ENCODE measurements at regions not wholly inside any gene's neighbourhood (a gene's known extent, or its start where the extent isn't known, plus 50 kb on each side); places are given as distances from the start of the nearest gene placed in this dataset.

DNA sequence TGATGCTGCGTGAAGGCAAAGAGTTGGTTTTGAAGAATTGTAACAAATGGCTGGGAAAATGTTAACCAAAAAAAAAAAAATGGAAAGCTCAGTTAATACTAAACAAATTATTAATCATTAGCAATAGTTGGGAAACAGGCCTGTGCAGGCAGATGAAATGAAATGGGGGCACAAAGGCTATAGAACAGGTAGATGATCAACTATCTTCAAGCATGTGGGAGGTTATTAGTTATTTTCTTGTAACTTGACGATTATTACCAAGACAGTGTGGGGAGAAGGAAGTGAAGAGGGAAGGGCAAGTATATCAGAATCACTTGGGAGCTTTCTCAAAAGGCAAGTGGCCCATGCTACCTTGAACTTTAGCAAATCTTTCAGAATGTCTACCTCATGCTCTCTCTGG is 351.9 kb downstream of the BCOR start:
- H3K4me1 ChIP-seq (ENCODE audit: insufficient read depth, low read length) = no peaks in the 10 kb centered on the region
- no peaks in the 10 kb centered on the region for H3K36me3 Mint-ChIP-seq
- H3K27ac Mint-ChIP-seq = no peak overlapping the region
- H3K4me3 ChIP-seq (ENCODE audit: low read length in 2 of 2) = no peak overlapping the region
- H3K9me3 ChIP-seq (ENCODE audit: control insufficient read depth in 1 of 2, low read length in 2 of 2) = no peaks in the 10 kb centered on the region
- H3K36me3 ChIP-seq (ENCODE audit: insufficient read depth, low read length) = no peaks in the 10 kb centered on the region
- DNase-seq = no peak
- H3K4me3 Mint-ChIP-seq = no peak overlapping the region
- no peaks in the 10 kb centered on the region for H3K27me3 Mint-ChIP-seq
- H3K27me3 ChIP-seq (ENCODE audit: insufficient read depth, low read length) = no peaks in the 10 kb centered on the region
- peaks cover 0 to 2% (median 0%) of the 10 kb centered on the region in 4 donors for H3K4me1 Mint-ChIP-seq
- no peak overlapping the region for H3K27ac ChIP-seq (ENCODE audit: low read depth, low read length)
- no peaks in the 10 kb centered on the region for H3K9me3 Mint-ChIP-seq
- ChIA-PET POLR2A (ENCODE audit: partially characterized antibody) (no interaction called here), CTCF (ENCODE audit: partially characterized antibody) (no interaction called here)
- intact Hi-C loops (cut with micrococcal nuclease) = loop anchor here (10.0 kb wide), 1 partner anchor 49 kb away; no protein-coding TSS in a partner anchor

DNA sequence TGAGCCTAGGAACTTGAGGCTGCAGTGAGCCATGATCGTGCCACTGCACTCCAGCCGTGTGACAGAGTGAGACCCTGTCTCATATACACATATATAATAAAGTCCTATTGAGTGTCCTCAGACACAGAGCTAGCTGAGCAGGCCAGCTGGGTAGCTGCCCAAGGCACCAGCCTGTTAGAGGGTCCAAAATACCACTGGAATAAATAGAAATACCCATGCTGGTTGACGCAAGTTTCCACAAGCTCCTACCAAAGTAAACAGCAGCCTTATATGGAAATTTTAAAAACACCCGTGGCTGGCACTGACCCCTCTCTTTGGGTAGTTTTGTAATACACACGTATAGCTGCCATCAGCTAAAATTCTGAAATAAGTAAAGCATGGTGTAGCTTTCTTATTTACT is 348.6 kb downstream of the BCOR start:
- Mint-ChIP-seq H3K9me3 (no peaks in the 10 kb centered on the region), H3K4me1 (peaks cover 0 to 2% (median 0%) of the 10 kb centered on the region in 4 donors), H3K27me3 (no peaks in the 10 kb centered on the region), H3K36me3 (no peaks in the 10 kb centered on the region), H3K27ac (no peak overlapping the region), H3K4me3 (no peak overlapping the region)
- no peaks in the 10 kb centered on the region for H3K9me3 ChIP-seq (ENCODE audit: control insufficient read depth in 1 of 2, low read length in 2 of 2)
- ChIA-PET CTCF (ENCODE audit: partially characterized antibody) (interaction anchor here (3.7 kb wide), 1 partner anchor 18 kb away, joined by 11 read pairs; no protein-coding TSS in a partner anchor), POLR2A (ENCODE audit: partially characterized antibody) (no interaction called here)
- H3K27me3 ChIP-seq (ENCODE audit: insufficient read depth, low read length) = no peaks in the 10 kb centered on the region
- H3K27ac ChIP-seq (ENCODE audit: low read depth, low read length) = no peak overlapping the region
- no peaks in the 10 kb centered on the region for H3K4me1 ChIP-seq (ENCODE audit: insufficient read depth, low read length)
- intact Hi-C loops (cut with micrococcal nuclease) = loop anchor here (10.0 kb wide), 1 partner anchor 46 kb away; no protein-coding TSS in a partner anchor
- DNase-seq = no peak
- no peak overlapping the region for H3K4me3 ChIP-seq (ENCODE audit: low read length in 2 of 2)
- H3K36me3 ChIP-seq (ENCODE audit: insufficient read depth, low read length) = no peaks in the 10 kb centered on the region

DNA sequence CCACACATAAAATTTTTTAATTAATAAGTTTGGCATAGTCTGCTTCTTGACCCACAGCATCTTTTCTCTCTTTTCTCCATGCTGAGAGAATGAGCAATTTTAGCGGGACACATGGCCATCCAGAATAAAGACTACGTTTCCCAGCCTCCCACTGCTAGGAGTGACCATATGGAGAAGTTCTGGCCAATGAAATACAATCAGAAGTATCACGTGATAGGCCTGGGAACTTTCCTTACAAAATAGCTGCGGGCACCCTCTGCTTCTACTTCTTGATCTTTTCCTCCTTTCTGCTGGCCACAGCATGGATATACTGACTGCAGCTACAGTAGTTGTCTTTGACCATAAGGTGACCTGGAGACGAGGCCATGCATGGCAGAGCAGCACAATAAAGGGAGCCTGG is 348.0 kb downstream of the BCOR start:
- intact Hi-C loops (cut with micrococcal nuclease) = loop anchor here (10.0 kb wide), 1 partner anchor 45 kb away; no protein-coding TSS in a partner anchor
- DNase-seq = no peak
- Histone ChIP-seq H3K27ac (ENCODE audit: low read depth, low read length) (no peak overlapping the region), H3K27me3 (ENCODE audit: insufficient read depth, low read length) (no peaks in the 10 kb centered on the region), H3K9me3 (ENCODE audit: control insufficient read depth in 1 of 2, low read length in 2 of 2) (no peaks in the 10 kb centered on the region), H3K4me3 (ENCODE audit: low read length in 2 of 2) (no peak overlapping the region), H3K4me1 (ENCODE audit: insufficient read depth, low read length) (no peaks in the 10 kb centered on the region), H3K36me3 (ENCODE audit: insufficient read depth, low read length) (no peaks in the 10 kb centered on the region)
- H3K27ac Mint-ChIP-seq = no peak overlapping the region
- CTCF ChIA-PET (ENCODE audit: partially characterized antibody) = interaction anchor here (3.7 kb wide), 1 partner anchor 19 kb away, joined by 11 read pairs; no protein-coding TSS in a partner anchor
- POLR2A ChIA-PET (ENCODE audit: partially characterized antibody) = no interaction called here
- H3K4me3 Mint-ChIP-seq = no peak overlapping the region
- H3K27me3 Mint-ChIP-seq = no peaks in the 10 kb centered on the region
- no peaks in the 10 kb centered on the region for H3K9me3 Mint-ChIP-seq
- H3K4me1 Mint-ChIP-seq = peaks cover 0 to 2% (median 0%) of the 10 kb centered on the region in 4 donors
- no peaks in the 10 kb centered on the region for H3K36me3 Mint-ChIP-seq

DNA sequence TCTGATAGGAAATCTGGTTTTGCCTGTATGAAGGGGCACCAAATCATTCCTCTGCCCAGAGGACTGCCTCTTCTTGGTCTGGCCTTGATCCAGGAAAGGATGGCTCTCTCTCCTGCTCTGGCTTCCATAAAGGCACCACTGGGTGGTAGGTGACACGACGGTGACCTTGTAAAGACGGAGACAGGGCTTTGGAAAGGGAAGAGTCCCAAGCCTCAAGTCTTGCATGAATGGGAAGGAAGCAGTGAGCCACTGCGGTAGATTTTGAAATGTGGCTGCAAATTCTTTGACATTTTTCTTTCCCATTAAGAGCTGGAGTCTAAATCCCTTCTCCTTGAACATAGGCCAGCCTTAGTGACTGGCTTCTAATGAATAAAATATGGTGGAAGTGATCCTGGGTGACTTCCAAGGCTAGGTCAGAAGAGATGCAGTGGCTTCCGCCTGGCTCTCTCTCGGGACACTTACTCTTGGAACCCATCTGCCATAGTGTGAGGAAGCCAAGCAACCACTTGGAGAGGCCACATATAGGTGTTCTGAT is 347.4 kb downstream of the BCOR start:
- no peaks in the 10 kb centered on the region for H3K36me3 ChIP-seq (ENCODE audit: insufficient read depth, low read length)
- CTCF ChIA-PET (ENCODE audit: partially characterized antibody) = no interaction called here
- no peaks in the 10 kb centered on the region for H3K9me3 ChIP-seq (ENCODE audit: control insufficient read depth in 1 of 2, low read length in 2 of 2)
- Mint-ChIP-seq H3K9me3 (no peaks in the 10 kb centered on the region), H3K27ac (no peak overlapping the region), H3K36me3 (no peaks in the 10 kb centered on the region), H3K4me3 (no peak overlapping the region), H3K4me1 (peaks cover 0 to 2% (median 0%) of the 10 kb centered on the region in 4 donors), H3K27me3 (no peaks in the 10 kb centered on the region)
- DNase-seq = no peak
- no peak overlapping the region for H3K4me3 ChIP-seq (ENCODE audit: low read length in 2 of 2)
- POLR2A ChIA-PET (ENCODE audit: partially characterized antibody) = no interaction called here
- intact Hi-C loops (cut with micrococcal nuclease) = no loop called here
- H3K4me1 ChIP-seq (ENCODE audit: insufficient read depth, low read length) = no peaks in the 10 kb centered on the region
- H3K27me3 ChIP-seq (ENCODE audit: insufficient read depth, low read length) = no peaks in the 10 kb centered on the region
- H3K27ac ChIP-seq (ENCODE audit: low read depth, low read length) = no peak overlapping the region

DNA sequence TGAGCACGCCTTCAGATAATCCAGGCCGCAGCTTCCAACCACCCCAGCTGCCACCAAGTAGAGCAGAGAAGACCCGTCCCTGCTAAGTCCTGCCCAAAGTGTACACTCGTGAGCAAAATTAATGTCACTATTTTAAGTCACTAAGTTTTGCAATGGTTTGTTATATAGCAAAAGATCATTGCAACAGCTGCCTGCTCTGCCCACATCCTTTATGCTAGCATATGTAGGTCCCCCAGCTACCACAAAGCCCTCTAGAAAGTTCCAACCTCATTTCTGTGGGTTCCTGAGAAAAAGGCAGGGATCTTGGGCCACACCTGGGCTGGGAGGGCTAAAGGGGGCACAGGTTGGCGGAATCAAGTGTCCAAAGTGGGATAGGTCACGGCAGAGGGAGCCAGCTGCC is 346.9 kb downstream of the BCOR start:
- Histone ChIP-seq H3K27ac (ENCODE audit: low read depth, low read length) (no peak overlapping the region), H3K4me3 (ENCODE audit: low read length in 2 of 2) (no peak overlapping the region), H3K9me3 (ENCODE audit: control insufficient read depth in 1 of 2, low read length in 2 of 2) (no peaks in the 10 kb centered on the region), H3K36me3 (ENCODE audit: insufficient read depth, low read length) (no peaks in the 10 kb centered on the region), H3K27me3 (ENCODE audit: insufficient read depth, low read length) (no peaks in the 10 kb centered on the region), H3K4me1 (ENCODE audit: insufficient read depth, low read length) (no peaks in the 10 kb centered on the region)
- H3K9me3 Mint-ChIP-seq = no peaks in the 10 kb centered on the region
- H3K36me3 Mint-ChIP-seq = no peaks in the 10 kb centered on the region
- no peaks in the 10 kb centered on the region for H3K27me3 Mint-ChIP-seq
- no peak overlapping the region for H3K4me3 Mint-ChIP-seq
- intact Hi-C loops (cut with micrococcal nuclease) = no loop called here
- CTCF ChIA-PET (ENCODE audit: partially characterized antibody) = no interaction called here
- peaks cover 0 to 2% (median 0%) of the 10 kb centered on the region in 4 donors for H3K4me1 Mint-ChIP-seq
- POLR2A ChIA-PET (ENCODE audit: partially characterized antibody) = no interaction called here
- no peak for DNase-seq
- peak overlapping the region in 1 of 7 donors; percentile 57 for H3K27ac Mint-ChIP-seq

DNA sequence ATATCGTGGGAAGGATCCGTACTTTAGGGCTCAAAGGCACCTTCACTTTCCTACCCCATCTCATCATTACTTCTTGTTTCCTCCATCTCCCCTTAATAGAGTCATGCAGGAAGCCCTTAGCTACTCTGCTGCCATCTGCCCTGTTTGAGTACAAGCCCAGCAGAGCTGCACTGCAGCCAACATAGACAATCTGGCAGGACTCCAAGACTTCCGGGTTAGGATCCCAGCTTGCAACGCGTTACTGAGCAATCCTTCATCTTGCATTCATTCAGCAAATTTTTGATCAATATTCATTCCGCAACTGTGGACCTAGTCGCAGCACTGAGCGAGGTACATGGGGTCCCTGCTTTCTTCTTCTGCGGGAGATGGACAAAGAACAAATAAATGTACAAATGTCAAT is 344.9 kb downstream of the BCOR start:
- H3K36me3 Mint-ChIP-seq = no peaks in the 10 kb centered on the region
- Histone ChIP-seq H3K36me3 (ENCODE audit: insufficient read depth, low read length) (no peaks in the 10 kb centered on the region), H3K9me3 (ENCODE audit: control insufficient read depth in 1 of 2, low read length in 2 of 2) (no peaks in the 10 kb centered on the region), H3K27me3 (ENCODE audit: insufficient read depth, low read length) (no peaks in the 10 kb centered on the region), H3K4me3 (ENCODE audit: low read length in 2 of 2) (no peak overlapping the region), H3K4me1 (ENCODE audit: insufficient read depth, low read length) (no peaks in the 10 kb centered on the region), H3K27ac (ENCODE audit: low read depth, low read length) (no peak overlapping the region)
- ChIA-PET POLR2A (ENCODE audit: partially characterized antibody) (interaction anchor here (1.0 kb wide), 1 partner anchor 13 kb away, joined by 3 read pairs; no protein-coding TSS in a partner anchor), CTCF (ENCODE audit: partially characterized antibody) (no interaction called here)
- intact Hi-C loops (cut with micrococcal nuclease) = no loop called here
- DNase-seq = no peak
- no peaks in the 10 kb centered on the region for H3K27me3 Mint-ChIP-seq
- H3K27ac Mint-ChIP-seq = no peak overlapping the region
- H3K4me3 Mint-ChIP-seq = no peak overlapping the region
- peaks cover 0 to 2% (median 0%) of the 10 kb centered on the region in 4 donors for H3K4me1 Mint-ChIP-seq
- no peaks in the 10 kb centered on the region for H3K9me3 Mint-ChIP-seq

DNA sequence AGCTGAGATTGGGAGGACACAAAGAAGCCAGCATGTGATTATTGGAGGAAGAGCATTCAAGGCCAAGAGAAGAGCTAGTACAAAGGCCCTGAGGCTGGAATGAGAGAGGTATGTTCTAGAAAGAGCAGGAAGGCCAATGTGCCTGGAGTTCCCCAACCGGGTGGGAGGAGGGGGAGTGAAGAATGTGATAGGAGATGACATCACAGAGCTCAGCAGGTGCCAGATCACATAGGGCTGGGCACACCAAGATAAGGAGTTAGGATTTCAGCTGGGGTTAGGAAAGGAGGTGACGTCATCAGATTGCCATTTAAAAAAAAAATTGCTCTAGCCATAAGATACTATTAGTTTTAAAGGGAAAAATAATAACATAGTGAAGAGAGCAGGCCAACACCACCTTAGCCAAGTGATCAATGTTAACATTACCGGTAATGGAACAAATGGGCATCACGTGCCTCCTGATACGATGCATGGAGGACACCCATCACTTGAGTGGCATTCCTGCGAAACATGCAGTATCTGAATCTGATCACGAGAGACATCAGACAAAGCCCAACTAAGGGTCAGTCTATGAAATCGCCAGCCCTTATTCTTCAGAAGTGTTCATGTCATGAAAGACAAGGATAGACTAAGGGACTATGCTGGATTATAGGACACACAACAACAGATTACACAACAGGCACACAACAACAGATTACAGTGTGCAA is 344.3 kb downstream of the BCOR start:
- H3K4me3 ChIP-seq (ENCODE audit: low read length in 2 of 2) = no peak overlapping the region
- H3K27me3 ChIP-seq (ENCODE audit: insufficient read depth, low read length) = no peaks in the 10 kb centered on the region
- H3K9me3 Mint-ChIP-seq = no peaks in the 10 kb centered on the region
- H3K36me3 Mint-ChIP-seq = no peaks in the 10 kb centered on the region
- no peak overlapping the region for H3K27ac ChIP-seq (ENCODE audit: low read depth, low read length)
- CTCF ChIA-PET (ENCODE audit: partially characterized antibody) = no interaction called here
- no peaks in the 10 kb centered on the region for H3K36me3 ChIP-seq (ENCODE audit: insufficient read depth, low read length)
- DNase-seq = no peak
- H3K4me3 Mint-ChIP-seq = no peak overlapping the region
- intact Hi-C loops (cut with micrococcal nuclease) = no loop called here
- POLR2A ChIA-PET (ENCODE audit: partially characterized antibody) = interaction anchor here (1.0 kb wide), 1 partner anchor 12 kb away, joined by 3 read pairs; no protein-coding TSS in a partner anchor
- H3K27me3 Mint-ChIP-seq = no peaks in the 10 kb centered on the region
- peaks cover 0 to 3% (median 0%) of the 10 kb centered on the region in 4 donors for H3K4me1 Mint-ChIP-seq
- no peak overlapping the region for H3K27ac Mint-ChIP-seq
- H3K9me3 ChIP-seq (ENCODE audit: control insufficient read depth in 1 of 2, low read length in 2 of 2) = no peaks in the 10 kb centered on the region
- no peaks in the 10 kb centered on the region for H3K4me1 ChIP-seq (ENCODE audit: insufficient read depth, low read length)

Data from CD4-positive, alpha-beta memory T cell (primary cell).